ENCODE measurements at regions not wholly inside any gene's neighbourhood (a gene's known extent, or its start where the extent isn't known, plus 50 kb on each side); places are given as distances from the start of the nearest gene placed in this dataset.
"Not testable (repeated sequence)": the region's sequence is repeated elsewhere in the genome, so short reads cannot be mapped to it uniquely, and the experiment has no call there.

DNA sequence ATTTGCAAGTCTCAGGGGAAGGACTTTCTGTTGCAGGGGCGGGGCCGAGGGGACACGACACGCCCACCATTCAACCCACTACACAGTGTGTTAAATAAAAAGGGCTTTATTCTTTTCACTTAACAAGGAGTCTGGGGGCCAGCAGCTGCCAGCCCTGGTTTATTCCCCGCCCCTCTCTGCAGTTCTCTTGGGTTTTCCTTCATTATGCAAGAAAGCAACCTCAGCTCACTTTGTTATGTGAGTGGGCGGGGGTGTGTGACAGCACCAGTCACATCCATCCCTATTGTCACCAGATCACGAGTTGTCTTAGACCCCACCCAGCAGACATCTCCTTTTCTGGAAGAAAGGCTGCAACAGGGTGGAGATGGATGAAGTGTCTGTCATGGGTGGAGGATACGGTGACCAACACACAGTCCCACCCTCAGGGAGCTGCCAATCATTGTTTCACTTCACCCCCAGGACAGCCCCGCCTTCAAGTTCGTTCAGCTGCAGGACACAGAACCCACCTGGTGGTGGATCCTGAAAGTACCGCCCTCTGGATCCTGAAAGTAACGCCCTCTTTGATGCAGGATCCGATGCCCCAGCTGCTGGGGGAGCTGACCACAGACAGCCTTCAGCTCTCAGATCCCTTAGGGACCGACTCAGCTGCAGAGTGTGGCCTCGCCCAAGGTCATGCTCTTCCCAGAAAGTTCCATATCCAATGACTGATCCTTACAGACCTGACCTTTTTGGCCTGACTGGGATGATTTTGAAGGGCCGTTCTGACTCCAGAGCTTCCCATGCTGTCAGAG is 79.6 kb downstream of the SMIM20 start:
- DNase-seq: peak; percentile 83
- H3K27ac ChIP-seq: no peak overlapping the region
- peaks cover 2% of the 10 kb centered on the region for H3K9me3 ChIP-seq (ENCODE audit: severe bottlenecking)
- no peak overlapping the region for H3K4me3 ChIP-seq (ENCODE audit: low read depth, low read length)
- H3K27me3 ChIP-seq (ENCODE audit: insufficient read depth, low read depth, severe bottlenecking): no peaks in the 10 kb centered on the region
- peak; percentile 85 for TF ChIP-seq CTCF (IDR thresholded peaks at IDR 0.05; ENCODE audit: low read depth, low read length)
- no peaks in the 10 kb centered on the region for H3K36me3 ChIP-seq

DNA sequence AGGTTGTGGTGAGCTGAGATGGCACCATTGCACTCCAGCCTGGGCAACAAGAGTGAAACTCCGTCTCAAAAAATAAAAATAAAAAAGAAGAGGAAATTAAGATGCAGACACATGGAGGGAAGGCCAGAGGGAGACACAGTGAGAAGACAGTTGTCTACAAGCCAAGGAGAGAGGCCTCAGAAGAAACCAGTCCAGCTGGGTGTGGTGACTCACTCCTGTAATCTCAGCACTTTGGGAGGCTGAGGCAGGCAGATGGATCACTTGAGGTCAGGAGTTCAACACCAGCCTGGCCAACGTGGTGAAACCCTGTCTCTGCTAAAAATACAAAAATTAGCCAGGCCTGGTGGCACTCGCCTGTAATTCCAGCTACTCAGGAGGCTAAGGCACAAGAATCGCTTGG is 80.6 kb downstream of the SMIM20 start:
- DNase-seq; H3K36me3 ChIP-seq; H3K27ac ChIP-seq; H3K9me3 ChIP-seq (ENCODE audit: severe bottlenecking); H3K4me3 ChIP-seq (ENCODE audit: low read depth, low read length); H3K27me3 ChIP-seq (ENCODE audit: insufficient read depth, low read depth, severe bottlenecking): not testable (repeated sequence)

DNA sequence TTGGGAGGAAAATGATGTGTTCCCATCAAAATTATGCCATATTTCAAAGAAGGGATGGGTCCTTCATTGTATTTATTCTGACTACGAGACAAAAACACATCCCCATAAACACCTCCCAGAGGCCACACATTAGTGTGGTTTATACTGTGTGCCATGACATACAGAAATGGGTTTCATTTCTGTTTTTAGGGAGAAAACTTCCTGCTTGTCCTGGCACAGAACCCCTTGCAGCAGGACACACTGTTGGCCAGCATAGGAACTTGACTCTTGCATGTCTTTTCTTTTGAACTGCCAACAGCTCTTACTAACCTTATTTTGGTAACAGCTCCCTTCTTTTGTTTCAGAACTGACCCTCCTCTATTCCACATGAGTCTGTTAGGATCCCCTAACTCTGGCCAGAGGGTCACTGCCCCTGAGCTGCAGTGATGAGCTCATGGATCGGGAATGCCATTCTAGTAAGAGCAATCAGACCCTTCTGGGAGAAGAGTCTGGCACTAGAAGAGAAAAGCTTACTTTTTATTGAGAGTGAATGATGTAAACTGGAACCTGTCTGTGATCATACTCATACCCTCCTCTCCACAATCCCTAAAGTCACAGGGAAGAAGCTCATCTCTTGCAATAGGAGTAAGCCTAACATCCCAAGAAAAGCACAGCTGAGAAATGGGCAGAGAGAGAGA is 86.4 kb downstream of the SMIM20 start:
- no peak for DNase-seq
- no peaks in the 10 kb centered on the region for H3K27me3 ChIP-seq (ENCODE audit: insufficient read depth, low read depth, severe bottlenecking)
- no peak overlapping the region for H3K4me3 ChIP-seq (ENCODE audit: low read depth, low read length)
- no peak for TF ChIP-seq CTCF (IDR thresholded peaks at IDR 0.05; ENCODE audit: low read depth, low read length)
- no peaks in the 10 kb centered on the region for H3K9me3 ChIP-seq (ENCODE audit: severe bottlenecking)
- no peak overlapping the region for H3K27ac ChIP-seq
- H3K36me3 ChIP-seq: no peaks in the 10 kb centered on the region

- H3K4me3 ChIP-seq (ENCODE audit: low read depth, low read length): no peak overlapping the region
- no peak overlapping the region for H3K27ac ChIP-seq
- H3K36me3 ChIP-seq: no peaks in the 10 kb centered on the region
- H3K27me3 ChIP-seq (ENCODE audit: insufficient read depth, low read depth, severe bottlenecking): no peaks in the 10 kb centered on the region
- DNase-seq: no peak
- no peak for TF ChIP-seq CTCF (IDR thresholded peaks at IDR 0.05; ENCODE audit: low read depth, low read length)
- no peaks in the 10 kb centered on the region for H3K9me3 ChIP-seq (ENCODE audit: severe bottlenecking)
Observed at GRCh38 chr4:26001413-26001812, 87.4 kb downstream of the SMIM20 start.

GRCh38 chr4:26001816-26002215 is 87.8 kb downstream of the SMIM20 start:
- no peak for DNase-seq
- no peak for TF ChIP-seq CTCF (IDR thresholded peaks at IDR 0.05; ENCODE audit: low read depth, low read length)
- Histone ChIP-seq H3K27ac (no peak overlapping the region), H3K9me3 (ENCODE audit: severe bottlenecking) (no peaks in the 10 kb centered on the region), H3K36me3 (no peaks in the 10 kb centered on the region), H3K27me3 (ENCODE audit: insufficient read depth, low read depth, severe bottlenecking) (no peaks in the 10 kb centered on the region), H3K4me3 (ENCODE audit: low read depth, low read length) (no peak overlapping the region)

- Histone ChIP-seq H3K4me3 (ENCODE audit: low read depth, low read length) (no peak overlapping the region), H3K27ac (no peak overlapping the region), H3K27me3 (ENCODE audit: insufficient read depth, low read depth, severe bottlenecking) (no peaks in the 10 kb centered on the region), H3K36me3 (no peaks in the 10 kb centered on the region), H3K9me3 (ENCODE audit: severe bottlenecking) (no peaks in the 10 kb centered on the region)
- DNase-seq: peak; percentile 38
- TF ChIP-seq CTCF (IDR thresholded peaks at IDR 0.05; ENCODE audit: low read depth, low read length): no peak
Observed at GRCh38 chr4:26003056-26003455, 89.0 kb downstream of the SMIM20 start.
